ENCODE measurements at regions not wholly inside any gene's neighbourhood (a gene's known extent, or its start where the extent isn't known, plus 50 kb on each side); places are given as distances from the start of the nearest gene placed in this dataset.

- H3K56ac ChIP-seq (replicated peaks; ENCODE audit: insufficient read length, low read depth, low read length) = no peak overlapping the region
- H3K14ac ChIP-seq (ENCODE audit: insufficient read length) = no peak overlapping the region
- no peak overlapping the region for H2AFZ ChIP-seq (ENCODE audit: low read length)
- no peaks in the 10 kb centered on the region for H3K23me2 ChIP-seq (ENCODE audit: low read depth, low read length)
- no peaks in the 10 kb centered on the region for H3K4me1 ChIP-seq (replicated peaks in 1 of 4; ENCODE audit: control insufficient read depth in 3 of 4, insufficient read depth in 4 of 4, low read length in 3 of 4)
- H3K4me3 ChIP-seq (ENCODE audit: extremely low read depth in 1 of 4, insufficient read depth in 2 of 4, low read depth in 3 of 4, low read length in 4 of 4) = no peak overlapping the region
- ChIA-PET CTCF (ENCODE audit: partially characterized antibody) (no interaction called here), POLR2A (ENCODE audit: partially characterized antibody) (no interaction called here)
- FAIRE-seq (no peak), DNase-seq (ENCODE audit: low read depth in 1 of 2, low spot score in 2 of 2) (no peak)
- H3K18ac ChIP-seq (ENCODE audit: extremely low read depth, low read length) = no peak overlapping the region
- H2BK15ac ChIP-seq (ENCODE audit: low read length) = no peak overlapping the region
- H3K27me3 ChIP-seq (replicated peaks in 1 of 4; ENCODE audit: control insufficient read depth in 3 of 4, extremely low read depth in 1 of 4, insufficient read depth in 3 of 4, low read length in 3 of 4) = no peaks in the 10 kb centered on the region
- H2BK20ac ChIP-seq (ENCODE audit: low read length) = no peak overlapping the region
- no peak overlapping the region for H4K91ac ChIP-seq (replicated peaks; ENCODE audit: insufficient read length, low read length)
- TF ChIP-seq BACH1 (IDR thresholded peaks at IDR 0.05; ENCODE audit: low read length) (no peak), SIX5 (IDR thresholded peaks at IDR 0.05; ENCODE audit: low read depth, low read length) (no peak), SP1 (IDR thresholded peaks at IDR 0.05; ENCODE audit: low read depth, low read length) (no peak), FOSL1 (IDR thresholded peaks at IDR 0.05; ENCODE audit: insufficient read depth, low read depth, low read length) (no peak), ASH2L (IDR thresholded peaks at IDR 0.05; ENCODE audit: low read length) (no peak), KDM5A (IDR thresholded peaks at IDR 0.05; ENCODE audit: low read length) (no peak), MAFK (IDR thresholded peaks at IDR 0.05; ENCODE audit: low read depth, low read length) (no peak), POLR2A (IDR thresholded peaks at IDR 0.05; ENCODE audit: control extremely low read depth in 1 of 2, low read depth in 2 of 2, low read length in 2 of 2) (no peak), SP2 (IDR thresholded peaks at IDR 0.05; ENCODE audit: low read length) (no peak), BCL11A (IDR thresholded peaks at IDR 0.05; ENCODE audit: low read depth in 2 of 2, low read length in 2 of 2) (no peak), EGR1 (IDR thresholded peaks at IDR 0.05; ENCODE audit: borderline replicate concordance, low read depth, low read length) (no peak), TEAD4 (IDR thresholded peaks at IDR 0.05; ENCODE audit: low read depth, low read length) (no peak), CTBP2 (IDR thresholded peaks at IDR 0.05; ENCODE audit: borderline replicate concordance, insufficient read depth, insufficient read length, low read length) (no peak), TAF7 (optimal IDR thresholded peaks at IDR 0.05; ENCODE audit: borderline replicate concordance, low read depth, low read length) (no peak), TCF12 (IDR thresholded peaks at IDR 0.05; ENCODE audit: low read depth, low read length) (no peak), RNF2 (IDR thresholded peaks at IDR 0.05; ENCODE audit: borderline replicate concordance, low read depth, low read length, missing control alignments, poor library complexity, severe bottlenecking) (no peak), SRF (IDR thresholded peaks at IDR 0.05; ENCODE audit: low read depth, low read length) (no peak)
- H2BK12ac ChIP-seq (ENCODE audit: low read depth, low read length) = no peak overlapping the region
- WGBS, 2 experiments (ENCODE audit: extremely low coverage in 1 of 2, insufficient coverage in 1 of 2, insufficient read length in 1 of 2, insufficient replicate concordance in 2 of 2, low coverage in 1 of 2, low lambda C conversion rate in 2 of 2, missing lambda C conversion rate in 1 of 2) = 75% methylated on average over 1 of the region's 1 CpG; no CpG with 5 or more reads in 1 of the 2 experiments
- H4K5ac ChIP-seq (ENCODE audit: insufficient read length, low read depth, low read length) = no peak overlapping the region
- H3K36me3 ChIP-seq (ENCODE audit: control insufficient read depth in 2 of 4, insufficient read depth in 4 of 4, low read length in 3 of 4) = no peaks in the 10 kb centered on the region
- H3K79me1 ChIP-seq (ENCODE audit: low read depth, low read length) = no peaks in the 10 kb centered on the region
- no peaks in the 10 kb centered on the region for H3K79me2 ChIP-seq (ENCODE audit: control insufficient read depth in 1 of 2, insufficient read depth in 2 of 2, low read length in 2 of 2)
- peaks cover 0 to 1% of the 10 kb centered on the region in 2 experiments for H4K20me1 ChIP-seq (replicated peaks in 1 of 2; ENCODE audit: control insufficient read depth in 1 of 2, insufficient read depth in 2 of 2, low read length in 2 of 2)
- H2AK5ac ChIP-seq (ENCODE audit: low read depth, low read length) = no peak overlapping the region
- no peak overlapping the region for H2BK120ac ChIP-seq (replicated peaks; ENCODE audit: low read depth, low read length)
- no peak overlapping the region for H3K9ac ChIP-seq (replicated peaks in 1 of 4; ENCODE audit: extremely low read depth in 1 of 4, low read depth in 3 of 4, low read length in 3 of 4)
- H3K23ac ChIP-seq (ENCODE audit: insufficient read length) = no peak overlapping the region
- no peak overlapping the region for H3K4me2 ChIP-seq (ENCODE audit: insufficient read depth in 1 of 2, low read depth in 2 of 2, low read length in 2 of 2)
- H4K8ac ChIP-seq (ENCODE audit: extremely low read depth, insufficient read depth, low read length) = no peak overlapping the region
- no peaks in the 10 kb centered on the region for H3K9me3 ChIP-seq (ENCODE audit: insufficient read depth in 2 of 2, low read depth in 1 of 2, low read length in 1 of 2)
- no peak overlapping the region for H3K27ac ChIP-seq (ENCODE audit: low read depth, low read length)
- no peak overlapping the region for H2BK5ac ChIP-seq (ENCODE audit: low read depth, low read length)
- H3K4ac ChIP-seq (replicated peaks; ENCODE audit: insufficient read length, low read depth, low read length) = no peak overlapping the region
These were observed 87.0 kb upstream of the CEP162 start for GRCh38 chr6:84314377-84314898.

All from H1 (cell line).